Calu3 (cell line): ENCODE measurements at regions not wholly inside any gene's neighbourhood (a gene's known extent, or its start where the extent isn't known, plus 50 kb on each side); places are given as distances from the start of the nearest gene placed in this dataset.

Experiments
- BruUV-seq: library from RNA; stranded (reverse); fragments of 400-500 nt; replicated peaks from 2 replicates; lab custom pipeline; 2021; lab: Mats Ljungman, UMichigan
- CTCF ChIA-PET: fragments of 300-600 bp; sonication (Branson Sonifier 250); formaldehyde crosslinking; loops from one replicate; lab custom pipeline; 2022; ENCODE audit warnings: antibody characterized with exemption; lab: Charles Lee
- DNase-seq: peaks from one replicate; pipeline ENCODE4 v3.0.0; 2022
- H3K27ac Mint-ChIP-seq: one replicate; pipeline ENCODE4 v1.8.0; 2022; ENCODE audit warnings: mixed read lengths; ENCODE audit not compliant: unreplicated experiment
- H3K27me3 Mint-ChIP-seq: one replicate; pipeline ENCODE4 v1.8.0; 2022; ENCODE audit warnings: mixed read lengths; ENCODE audit not compliant: unreplicated experiment
- H3K36me3 Mint-ChIP-seq: one replicate; pipeline ENCODE4 v1.8.0; 2022; ENCODE audit warnings: mild to moderate bottlenecking, moderate library complexity, mixed read lengths; ENCODE audit not compliant: insufficient read depth, unreplicated experiment
- H3K4me1 Mint-ChIP-seq: one replicate; pipeline ENCODE4 v1.8.0; 2022; ENCODE audit warnings: mild to moderate bottlenecking, low read depth, mixed read lengths; ENCODE audit not compliant: unreplicated experiment
- H3K4me3 Mint-ChIP-seq: one replicate; pipeline ENCODE4 v1.8.0; 2022; ENCODE audit warnings: mild to moderate bottlenecking, low read depth, moderate library complexity, mixed read lengths; ENCODE audit not compliant: unreplicated experiment
- H3K9me3 Mint-ChIP-seq: one replicate; pipeline ENCODE4 v1.8.0; 2022; ENCODE audit warnings: low read depth, mixed read lengths; ENCODE audit not compliant: unreplicated experiment
- CTCF ChIP-seq: fragments of 200-600 bp; IDR thresholded peaks from one replicate; pipeline ENCODE4 v1.8.0; 2022; ENCODE audit warnings: antibody characterized with exemption; ENCODE audit not compliant: unreplicated experiment
- intact Hi-C: fragments of 100-400 bp; cut with micrococcal nuclease; formaldehyde crosslinking; loops from one replicate; pipeline ENCODE4 v1.10.0; 2022; ENCODE audit not compliant: unreplicated experiment

DNA sequence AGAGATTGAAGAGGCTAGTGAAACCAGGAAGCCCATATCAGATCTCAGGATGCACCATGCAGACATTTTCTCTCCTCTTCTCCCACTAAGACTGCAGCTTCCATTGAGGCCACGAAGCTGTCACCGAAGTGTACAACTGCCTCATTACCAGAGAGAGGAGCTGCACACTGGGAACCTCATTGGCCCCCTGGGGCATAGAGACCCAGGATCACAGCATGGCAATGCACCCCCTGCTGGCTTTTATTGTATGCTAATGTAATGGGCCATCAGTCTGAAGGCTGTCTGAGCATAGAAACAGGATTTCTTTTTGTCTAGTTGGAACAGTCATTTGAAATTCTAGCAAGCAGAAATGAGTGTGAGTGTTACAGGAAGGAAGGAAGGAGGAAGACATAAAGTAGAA, 861.6 kb upstream of the CELF4 start:
- peak; percentile 34 for DNase-seq
- Mint-ChIP-seq H3K27ac (no peak overlapping the region), H3K9me3 (no peaks in the 10 kb centered on the region), H3K27me3 (peaks cover 12% of the 10 kb centered on the region), H3K4me1 (no peaks in the 10 kb centered on the region), H3K4me3 (no peak overlapping the region), H3K36me3 (no peaks in the 10 kb centered on the region)
- CTCF ChIA-PET = no interaction called here
- intact Hi-C loops = loop anchor here (5.0 kb wide), 1 partner anchor 650 kb away; no protein-coding TSS in a partner anchor
- peak; percentile 33 for TF ChIP-seq CTCF
- no TSS peak for BruUV-seq

GRCh38 chr18:38421872-38422615, 856.4 kb upstream of the CELF4 start:
- CTCF ChIA-PET = no interaction called here
- DNase-seq = no peak
- no peak overlapping the region for H3K27ac Mint-ChIP-seq
- TF ChIP-seq CTCF = no peak
- intact Hi-C loops = no loop called here
- BruUV-seq = no TSS peak
- H3K9me3 Mint-ChIP-seq = no peaks in the 10 kb centered on the region
- no peak overlapping the region for H3K4me3 Mint-ChIP-seq
- peaks cover 7% of the 10 kb centered on the region for H3K4me1 Mint-ChIP-seq
- H3K27me3 Mint-ChIP-seq = peaks cover 13% of the 10 kb centered on the region
- H3K36me3 Mint-ChIP-seq = no peaks in the 10 kb centered on the region

DNA sequence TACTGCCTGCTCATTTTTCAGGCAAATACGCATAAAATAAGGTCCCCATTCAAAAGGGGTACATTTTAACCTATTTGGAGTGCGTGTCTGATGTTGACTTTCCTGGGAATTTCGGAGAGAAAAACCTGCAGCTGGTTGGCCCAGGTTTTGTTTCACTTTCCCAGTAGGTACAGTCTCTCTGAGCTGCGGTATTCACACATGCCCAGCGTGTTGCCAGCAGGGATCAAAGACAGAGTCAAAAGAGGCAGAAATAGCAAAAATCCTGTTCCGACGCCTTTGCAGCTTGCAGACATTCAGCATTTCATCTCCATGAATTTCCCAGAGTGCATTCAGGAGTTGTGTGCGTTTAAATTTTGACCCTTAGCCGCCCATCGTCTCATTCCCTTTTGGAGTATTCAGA, 855.4 kb upstream of the CELF4 start:
- H3K27ac Mint-ChIP-seq = no peak overlapping the region
- no peak for TF ChIP-seq CTCF
- H3K4me1 Mint-ChIP-seq = peaks cover 7% of the 10 kb centered on the region
- intact Hi-C loops = no loop called here
- H3K36me3 Mint-ChIP-seq = no peaks in the 10 kb centered on the region
- no peaks in the 10 kb centered on the region for H3K9me3 Mint-ChIP-seq
- DNase-seq = no peak
- no peak overlapping the region for H3K4me3 Mint-ChIP-seq
- H3K27me3 Mint-ChIP-seq = peaks cover 7% of the 10 kb centered on the region
- BruUV-seq = no TSS peak
- CTCF ChIA-PET = no interaction called here

GRCh38 chr18:38420611-38421010, 855.0 kb upstream of the CELF4 start:
- intact Hi-C loops = no loop called here
- no peak overlapping the region for H3K27ac Mint-ChIP-seq
- H3K4me1 Mint-ChIP-seq = peaks cover 7% of the 10 kb centered on the region
- no peaks in the 10 kb centered on the region for H3K36me3 Mint-ChIP-seq
- no TSS peak for BruUV-seq
- peaks cover 7% of the 10 kb centered on the region for H3K27me3 Mint-ChIP-seq
- no peak for DNase-seq
- CTCF ChIA-PET = no interaction called here
- no peaks in the 10 kb centered on the region for H3K9me3 Mint-ChIP-seq
- TF ChIP-seq CTCF = no peak
- H3K4me3 Mint-ChIP-seq = no peak overlapping the region
